CD4-positive, alpha-beta T cell treated with Interferon gamma for 1 hour (primary cell): ENCODE measurements at regions not wholly inside any gene's neighbourhood (a gene's known extent, or its start where the extent isn't known, plus 50 kb on each side); places are given as distances from the start of the nearest gene placed in this dataset.

Experiments
- DNase-seq: peaks from one replicate; pipeline ENCODE4 v3.0.0-alpha.2; 2020

GRCh38 chr5:62130107-62130506 is 175.9 kb upstream of the KIF2A start:
- no peak for DNase-seq

GRCh38 chr5:62132276-62132675 is 173.7 kb upstream of the KIF2A start:
- no peak for DNase-seq

GRCh38 chr5:62133426-62133825 is 172.6 kb upstream of the KIF2A start:
- no peak for DNase-seq

GRCh38 chr5:62134811-62135210 is 171.2 kb upstream of the KIF2A start:
- DNase-seq = no peak

GRCh38 chr5:62137628-62138027 is 168.4 kb upstream of the KIF2A start:
- DNase-seq = no peak

- DNase-seq = no peak
Observed at GRCh38 chr5:62138607-62139006, 167.4 kb upstream of the KIF2A start.

GRCh38 chr5:62139741-62140140 is 166.3 kb upstream of the KIF2A start:
- no peak for DNase-seq

GRCh38 chr5:62142351-62142750 is 163.7 kb upstream of the KIF2A start:
- DNase-seq = no peak

GRCh38 chr5:62143268-62144229 is 162.5 kb upstream of the KIF2A start:
- no peak for DNase-seq

- no peak for DNase-seq
Observed at GRCh38 chr5:62144401-62145022, 161.5 kb upstream of the KIF2A start.

- no peak for DNase-seq
Observed at GRCh38 chr5:62149879-62150278, 156.1 kb upstream of the KIF2A start.

- DNase-seq = no peak
Observed at GRCh38 chr5:62152394-62153087, 153.5 kb upstream of the KIF2A start.

GRCh38 chr5:62154758-62155157 is 151.2 kb upstream of the KIF2A start:
- no peak for DNase-seq

- no peak for DNase-seq
Observed at GRCh38 chr5:62155988-62156387, 150.0 kb upstream of the KIF2A start.

- DNase-seq = no peak
Observed at GRCh38 chr5:62167561-62168057, 138.4 kb upstream of the KIF2A start.

- no peak for DNase-seq
Observed at GRCh38 chr5:62168506-62169281, 137.3 kb upstream of the KIF2A start.

GRCh38 chr5:62178258-62178657 is 127.7 kb upstream of the KIF2A start:
- DNase-seq = no peak

GRCh38 chr5:62182802-62183201 is 123.2 kb upstream of the KIF2A start:
- DNase-seq = no peak

GRCh38 chr5:62183727-62184126 is 122.3 kb upstream of the KIF2A start:
- no peak for DNase-seq

GRCh38 chr5:62184444-62184843 is 121.6 kb upstream of the KIF2A start:
- DNase-seq = no peak

GRCh38 chr5:62190173-62190572 is 115.8 kb upstream of the KIF2A start:
- DNase-seq = no peak

- DNase-seq = no peak
Observed at GRCh38 chr5:62190931-62191330, 115.1 kb upstream of the KIF2A start.

- DNase-seq = no peak
Observed at GRCh38 chr5:62192958-62193357, 113.0 kb upstream of the KIF2A start.
